GM21619 (cell line): ENCODE measurements at regions not wholly inside any gene's neighbourhood (a gene's known extent, or its start where the extent isn't known, plus 50 kb on each side); places are given as distances from the start of the nearest gene placed in this dataset.
"Not testable (repeated sequence)": the region's sequence is repeated elsewhere in the genome, so short reads cannot be mapped to it uniquely, and the experiment has no call there.

Source experiments
- ATAC-seq: cut with Tn5 transposase; IDR thresholded peaks from one replicate; pipeline ENCODE4 v1.9.1; 2021; ENCODE audit not compliant: unreplicated experiment

GRCh38 chr2:37569131-37569823, 102.2 kb downstream of the CDC42EP3 start:
- no peak for ATAC-seq

GRCh38 chr2:37569986-37570679, 101.3 kb downstream of the CDC42EP3 start:
- ATAC-seq = no peak

- ATAC-seq = peak; percentile 82
Measured at GRCh38 chr2:37570773-37571586, 100.5 kb downstream of the CDC42EP3 start.

GRCh38 chr2:37571587-37572136, 99.8 kb downstream of the CDC42EP3 start:
- ATAC-seq = no peak

- peak; percentile 52 for ATAC-seq
Measured at GRCh38 chr2:37573451-37574388, 97.7 kb downstream of the CDC42EP3 start.

- no peak for ATAC-seq
Measured at GRCh38 chr2:37575780-37576179, 95.7 kb downstream of the CDC42EP3 start.

- ATAC-seq = not testable (repeated sequence)
Measured at GRCh38 chr2:37576194-37576593, 95.2 kb downstream of the CDC42EP3 start.

- ATAC-seq = no peak
Measured at GRCh38 chr2:37576831-37577230, 94.6 kb downstream of the CDC42EP3 start.

GRCh38 chr2:37579192-37579713, 92.2 kb downstream of the CDC42EP3 start:
- ATAC-seq = no peak

GRCh38 chr2:37579949-37580348, 91.5 kb downstream of the CDC42EP3 start:
- not testable (repeated sequence) for ATAC-seq

- ATAC-seq = no peak
Measured at GRCh38 chr2:37581433-37581832, 90.0 kb downstream of the CDC42EP3 start.

- ATAC-seq = no peak
Measured at GRCh38 chr2:37582481-37583220, 88.8 kb downstream of the CDC42EP3 start.

- ATAC-seq = no peak
Measured at GRCh38 chr2:37583402-37583801, 88.0 kb downstream of the CDC42EP3 start.

GRCh38 chr2:37583867-37584266, 87.6 kb downstream of the CDC42EP3 start:
- ATAC-seq = no peak

- ATAC-seq = no peak
Measured at GRCh38 chr2:37585295-37585908, 86.0 kb downstream of the CDC42EP3 start.

GRCh38 chr2:37585982-37586621, 85.3 kb downstream of the CDC42EP3 start:
- no peak for ATAC-seq

GRCh38 chr2:37586663-37587317, 84.7 kb downstream of the CDC42EP3 start:
- ATAC-seq = no peak

GRCh38 chr2:37587817-37588216, 83.6 kb downstream of the CDC42EP3 start:
- ATAC-seq = no peak
